Endothelial cell of umbilical vein (primary cell): ENCODE measurements at regions not wholly inside any gene's neighbourhood (a gene's known extent, or its start where the extent isn't known, plus 50 kb on each side); places are given as distances from the start of the nearest gene placed in this dataset.

Experiments used
- BruUV-seq: library from RNA; stranded (reverse); fragments of 400-500 nt; replicated peaks from 2 replicates; lab custom pipeline; 2021; lab: Mats Ljungman, UMichigan
- CTCF ChIA-PET: fragments of 300-600, 350-600 bp; sonication (Branson Sonifier 250); formaldehyde crosslinking; loops from one replicate; lab custom pipeline; 2021; ENCODE audit warnings: antibody characterized with exemption, inconsistent platforms; lab: Charles Lee
- POLR2A ChIA-PET: fragments of 300-600, 350-600 bp; sonication (Branson Sonifier 250); formaldehyde crosslinking; loops from one replicate; lab custom pipeline; 2021; ENCODE audit warnings: antibody characterized with exemption, inconsistent platforms; lab: Charles Lee
- DNase-seq: peaks from one replicate; pipeline ENCODE4 v3.0.0-alpha.2; 2011; ENCODE audit warnings: low read depth, low spot score
- FAIRE-seq: peaks from 2 replicates; lab custom pipeline; 2011; peaks lifted over from hg19 to GRCh38; lab: Jason Lieb, UNC
- H2AFZ ChIP-seq: 2 replicates; pipeline ENCODE4 v1.6.0; 2012; ENCODE audit warnings: low read depth, low read length, control low read depth, inconsistent platforms
- H3K27ac ChIP-seq: 2 replicates; pipeline ENCODE4 v1.5.1; 2011; ENCODE audit warnings: low read depth, mild to moderate bottlenecking, control low read depth, low read length, moderate library complexity; ENCODE audit not compliant: insufficient read depth
- H3K27me3 ChIP-seq, 2 experiments: 2 replicates each; pipeline versions ENCODE4 v1.6.0 to v1.6.1; 2011; ENCODE audit warnings: low read length in 2 of 2, mixed read lengths in 1 of 2; ENCODE audit not compliant: control insufficient read depth in 2 of 2, insufficient read depth in 2 of 2
- H3K36me3 ChIP-seq, 2 experiments: 2 replicates in 1 of 2; 3 replicates in 1 of 2; pipeline ENCODE4 v1.5.1; 2011; ENCODE audit warnings: low read length in 2 of 2, mild to moderate bottlenecking in 1 of 2, moderate library complexity in 1 of 2; ENCODE audit not compliant: control insufficient read depth in 2 of 2, insufficient read depth in 2 of 2; ENCODE audit errors: extremely low read depth in 1 of 2
- H3K4me1 ChIP-seq: 3 replicates; pipeline ENCODE4 v1.5.1; 2011; ENCODE audit warnings: mild to moderate bottlenecking, low read length; ENCODE audit not compliant: control insufficient read depth, insufficient read depth; ENCODE audit errors: extremely low read depth
- H3K4me2 ChIP-seq: 2 replicates; pipeline ENCODE4 v1.6.1; 2011; ENCODE audit warnings: low read length, control low read depth, mixed read lengths; ENCODE audit not compliant: insufficient read depth
- H3K4me3 ChIP-seq, 3 experiments: fragments of 200-600 bp in 1 of 3; sonication (generic), shearing (Covaris generic) in 1 of 3; replicated peaks in 1 of 3; 2 replicates each; pipeline ENCODE4 v1.5.1; 2011 to 2016; ENCODE audit warnings: control low read depth in 3 of 3, low read length in 3 of 3, mild to moderate bottlenecking in 2 of 3, inconsistent platforms in 1 of 3, low read depth in 1 of 3, moderate library complexity in 1 of 3; ENCODE audit not compliant: insufficient read depth in 1 of 3
- H3K79me2 ChIP-seq: 2 replicates; pipeline ENCODE4 v1.6.0; 2012; ENCODE audit warnings: low read length, inconsistent platforms; ENCODE audit not compliant: control insufficient read depth, insufficient read depth
- H3K9ac ChIP-seq: replicated peaks from 2 replicates; pipeline ENCODE3; 2011; ENCODE audit warnings: low read length, control low read depth; ENCODE audit not compliant: insufficient read depth; ENCODE audit errors: extremely low read depth
- H3K9me1 ChIP-seq: replicated peaks from 3 replicates; pipeline ENCODE4 v1.6.0; 2011; ENCODE audit warnings: mild to moderate bottlenecking, low read length; ENCODE audit not compliant: control insufficient read depth, insufficient read depth; ENCODE audit errors: extremely low read depth
- H3K9me3 ChIP-seq: replicated peaks from 2 replicates; pipeline ENCODE4 v1.5.1; 2012; ENCODE audit warnings: low read length, inconsistent platforms; ENCODE audit not compliant: control insufficient read depth, insufficient read depth
- H4K20me1 ChIP-seq: replicated peaks from 2 replicates; pipeline ENCODE3; 2011; ENCODE audit warnings: mild to moderate bottlenecking, low read length; ENCODE audit not compliant: control insufficient read depth, insufficient read depth; ENCODE audit errors: extremely low read depth
- CTCF ChIP-seq, 2 donors: IDR thresholded peaks; 1 replicate in 1 of 2; 2 replicates in 1 of 2; pipeline ENCODE4 v1.5.1; 2011; ENCODE audit warnings: low read length in 2 of 2, mild to moderate bottlenecking in 2 of 2, moderate library complexity in 2 of 2, control low read depth in 1 of 2, inconsistent platforms in 1 of 2, low read depth in 1 of 2; ENCODE audit not compliant: insufficient read depth in 1 of 2; ENCODE audit errors: extremely low read depth in 1 of 2
- EZH2 ChIP-seq: IDR thresholded peaks from 2 replicates; pipeline ENCODE4 v1.6.1; 2012; ENCODE audit warnings: borderline replicate concordance, low read depth, mild to moderate bottlenecking, moderate library complexity, low read length, inconsistent platforms; ENCODE audit not compliant: severe bottlenecking
- FOS ChIP-seq: IDR thresholded peaks from 2 replicates; pipeline ENCODE4 v1.6.1; 2011; ENCODE audit warnings: mild to moderate bottlenecking, low read length, moderate library complexity, borderline replicate concordance; ENCODE audit not compliant: insufficient read depth
- GATA2 ChIP-seq: IDR thresholded peaks from 2 replicates; pipeline ENCODE4 v1.7.0; 2011; ENCODE audit warnings: low read depth, mild to moderate bottlenecking, moderate library complexity, mixed read lengths, low read length; ENCODE audit not compliant: insufficient read length, insufficient read depth
- JUN ChIP-seq: IDR thresholded peaks from 2 replicates; pipeline ENCODE4 v1.6.1; 2011; ENCODE audit warnings: borderline replicate concordance, low read depth; ENCODE audit not compliant: insufficient read length, insufficient read depth
- MAX ChIP-seq: IDR thresholded peaks from 2 replicates; pipeline ENCODE4 v1.6.1; 2011; ENCODE audit not compliant: insufficient read depth, insufficient read length
- MYC ChIP-seq: IDR thresholded peaks from one replicate; pipeline ENCODE4 v1.6.1; 2011; ENCODE audit warnings: mild to moderate bottlenecking, low read depth, low read length
- POLR2A ChIP-seq: IDR thresholded peaks from 2 replicates; pipeline ENCODE4 v1.6.1; 2012; ENCODE audit warnings: low read depth, mild to moderate bottlenecking, control low read depth, low read length
- POLR2AphosphoS5 ChIP-seq: IDR thresholded peaks from 2 replicates; pipeline ENCODE4 v1.6.1; 2012; ENCODE audit warnings: low read depth, mild to moderate bottlenecking, control low read depth, low read length, moderate library complexity; ENCODE audit not compliant: insufficient read depth
- dilution Hi-C: fragments of 300-500 bp; cut with MboI; formaldehyde crosslinking; loops from one replicate; pipeline ENCODE4 v1.15.0; 2019; ENCODE audit warnings: low sequenced_read_pairs; ENCODE audit not compliant: extremely low pct_ligation_motif_present
- intact Hi-C: fragments of 100-400 bp; cut with micrococcal nuclease; formaldehyde crosslinking; loops from one replicate; pipeline ENCODE4 v1.10.0; 2022

GRCh38 chr18:77455004-77455403 is 205.4 kb downstream of the GALR1 start:
- Histone ChIP-seq H3K4me2 (no peak overlapping the region), H3K79me2 (no peaks in the 10 kb centered on the region), H4K20me1 (no peaks in the 10 kb centered on the region), H3K4me1 (no peaks in the 10 kb centered on the region), H2AFZ (no peak overlapping the region), H3K9me3 (no peaks in the 10 kb centered on the region), H3K9ac (no peak overlapping the region), H3K36me3 (no peaks in the 10 kb centered on the region), H3K9me1 (no peaks in the 10 kb centered on the region), H3K4me3 (no peak overlapping the region), H3K27ac (no peak overlapping the region), H3K27me3 (no peaks in the 10 kb centered on the region)
- FAIRE-seq: no peak
- dilution Hi-C loops: no loop called here
- intact Hi-C loops: no loop called here
- no peak for TF ChIP-seq JUN
- no peak for TF ChIP-seq MAX
- TF ChIP-seq FOS: no peak
- TF ChIP-seq POLR2AphosphoS5: no peak
- TF ChIP-seq EZH2: no peak
- TF ChIP-seq GATA2: no peak
- TF ChIP-seq CTCF (IDR thresholded peaks at IDR 0.05; ENCODE audit: extremely low read depth in 1 of 2, insufficient read depth in 1 of 2, low read depth in 1 of 2, low read length in 2 of 2): no peak
- TF ChIP-seq POLR2A: no peak
- no peak for TF ChIP-seq MYC
- no TSS peak for BruUV-seq
- DNase-seq: no peak
- ChIA-PET POLR2A (no interaction called here), CTCF (no interaction called here)
